Endothelial cell of umbilical vein (primary cell): ENCODE measurements at regions not wholly inside any gene's neighbourhood (a gene's known extent, or its start where the extent isn't known, plus 50 kb on each side); places are given as distances from the start of the nearest gene placed in this dataset.
"Not testable (repeated sequence)": the region's sequence is repeated elsewhere in the genome, so short reads cannot be mapped to it uniquely, and the experiment has no call there.

Experiments
- BruUV-seq: library from RNA; stranded (reverse); fragments of 400-500 nt; replicated peaks from 2 replicates; lab custom pipeline; 2021; lab: Mats Ljungman, UMichigan
- CTCF ChIA-PET: fragments of 300-600, 350-600 bp; sonication (Branson Sonifier 250); formaldehyde crosslinking; loops from one replicate; lab custom pipeline; 2021; ENCODE audit warnings: antibody characterized with exemption, inconsistent platforms; lab: Charles Lee
- POLR2A ChIA-PET: fragments of 300-600, 350-600 bp; sonication (Branson Sonifier 250); formaldehyde crosslinking; loops from one replicate; lab custom pipeline; 2021; ENCODE audit warnings: antibody characterized with exemption, inconsistent platforms; lab: Charles Lee
- DNase-seq: peaks from one replicate; pipeline ENCODE4 v3.0.0-alpha.2; 2011; ENCODE audit warnings: low read depth, low spot score
- FAIRE-seq: peaks from 2 replicates; lab custom pipeline; 2011; peaks lifted over from hg19 to GRCh38; lab: Jason Lieb, UNC
- H2AFZ ChIP-seq: 2 replicates; pipeline ENCODE4 v1.6.0; 2012; ENCODE audit warnings: low read depth, low read length, control low read depth, inconsistent platforms
- H3K27ac ChIP-seq: 2 replicates; pipeline ENCODE4 v1.5.1; 2011; ENCODE audit warnings: low read depth, mild to moderate bottlenecking, control low read depth, low read length, moderate library complexity; ENCODE audit not compliant: insufficient read depth
- H3K27me3 ChIP-seq, 2 experiments: 2 replicates each; pipeline versions ENCODE4 v1.6.0 to v1.6.1; 2011; ENCODE audit warnings: low read length in 2 of 2, mixed read lengths in 1 of 2; ENCODE audit not compliant: control insufficient read depth in 2 of 2, insufficient read depth in 2 of 2
- H3K36me3 ChIP-seq, 2 experiments: 2 replicates in 1 of 2; 3 replicates in 1 of 2; pipeline ENCODE4 v1.5.1; 2011; ENCODE audit warnings: low read length in 2 of 2, mild to moderate bottlenecking in 1 of 2, moderate library complexity in 1 of 2; ENCODE audit not compliant: control insufficient read depth in 2 of 2, insufficient read depth in 2 of 2; ENCODE audit errors: extremely low read depth in 1 of 2
- H3K4me1 ChIP-seq: 3 replicates; pipeline ENCODE4 v1.5.1; 2011; ENCODE audit warnings: mild to moderate bottlenecking, low read length; ENCODE audit not compliant: control insufficient read depth, insufficient read depth; ENCODE audit errors: extremely low read depth
- H3K4me2 ChIP-seq: 2 replicates; pipeline ENCODE4 v1.6.1; 2011; ENCODE audit warnings: low read length, control low read depth, mixed read lengths; ENCODE audit not compliant: insufficient read depth
- H3K4me3 ChIP-seq, 3 experiments: fragments of 200-600 bp in 1 of 3; sonication (generic), shearing (Covaris generic) in 1 of 3; replicated peaks in 1 of 3; 2 replicates each; pipeline ENCODE4 v1.5.1; 2011 to 2016; ENCODE audit warnings: control low read depth in 3 of 3, low read length in 3 of 3, mild to moderate bottlenecking in 2 of 3, inconsistent platforms in 1 of 3, low read depth in 1 of 3, moderate library complexity in 1 of 3; ENCODE audit not compliant: insufficient read depth in 1 of 3
- H3K79me2 ChIP-seq: 2 replicates; pipeline ENCODE4 v1.6.0; 2012; ENCODE audit warnings: low read length, inconsistent platforms; ENCODE audit not compliant: control insufficient read depth, insufficient read depth
- H3K9ac ChIP-seq: replicated peaks from 2 replicates; pipeline ENCODE3; 2011; ENCODE audit warnings: low read length, control low read depth; ENCODE audit not compliant: insufficient read depth; ENCODE audit errors: extremely low read depth
- H3K9me1 ChIP-seq: replicated peaks from 3 replicates; pipeline ENCODE4 v1.6.0; 2011; ENCODE audit warnings: mild to moderate bottlenecking, low read length; ENCODE audit not compliant: control insufficient read depth, insufficient read depth; ENCODE audit errors: extremely low read depth
- H3K9me3 ChIP-seq: replicated peaks from 2 replicates; pipeline ENCODE4 v1.5.1; 2012; ENCODE audit warnings: low read length, inconsistent platforms; ENCODE audit not compliant: control insufficient read depth, insufficient read depth
- H4K20me1 ChIP-seq: replicated peaks from 2 replicates; pipeline ENCODE3; 2011; ENCODE audit warnings: mild to moderate bottlenecking, low read length; ENCODE audit not compliant: control insufficient read depth, insufficient read depth; ENCODE audit errors: extremely low read depth
- EZH2 ChIP-seq: IDR thresholded peaks from 2 replicates; pipeline ENCODE4 v1.6.1; 2012; ENCODE audit warnings: borderline replicate concordance, low read depth, mild to moderate bottlenecking, moderate library complexity, low read length, inconsistent platforms; ENCODE audit not compliant: severe bottlenecking
- FOS ChIP-seq: IDR thresholded peaks from 2 replicates; pipeline ENCODE4 v1.6.1; 2011; ENCODE audit warnings: mild to moderate bottlenecking, low read length, moderate library complexity, borderline replicate concordance; ENCODE audit not compliant: insufficient read depth
- GATA2 ChIP-seq: IDR thresholded peaks from 2 replicates; pipeline ENCODE4 v1.7.0; 2011; ENCODE audit warnings: low read depth, mild to moderate bottlenecking, moderate library complexity, mixed read lengths, low read length; ENCODE audit not compliant: insufficient read length, insufficient read depth
- MYC ChIP-seq: IDR thresholded peaks from one replicate; pipeline ENCODE4 v1.6.1; 2011; ENCODE audit warnings: mild to moderate bottlenecking, low read depth, low read length
- dilution Hi-C: fragments of 300-500 bp; cut with MboI; formaldehyde crosslinking; loops from one replicate; pipeline ENCODE4 v1.15.0; 2019; ENCODE audit warnings: low sequenced_read_pairs; ENCODE audit not compliant: extremely low pct_ligation_motif_present
- intact Hi-C: fragments of 100-400 bp; cut with micrococcal nuclease; formaldehyde crosslinking; loops from one replicate; pipeline ENCODE4 v1.10.0; 2022
- TF ChIP-seq, protein P1 (sequence below): IDR thresholded peaks from 2 replicates; pipeline ENCODE4 v1.6.1; 2011; ENCODE audit not compliant: insufficient read depth, insufficient read length

DNA sequence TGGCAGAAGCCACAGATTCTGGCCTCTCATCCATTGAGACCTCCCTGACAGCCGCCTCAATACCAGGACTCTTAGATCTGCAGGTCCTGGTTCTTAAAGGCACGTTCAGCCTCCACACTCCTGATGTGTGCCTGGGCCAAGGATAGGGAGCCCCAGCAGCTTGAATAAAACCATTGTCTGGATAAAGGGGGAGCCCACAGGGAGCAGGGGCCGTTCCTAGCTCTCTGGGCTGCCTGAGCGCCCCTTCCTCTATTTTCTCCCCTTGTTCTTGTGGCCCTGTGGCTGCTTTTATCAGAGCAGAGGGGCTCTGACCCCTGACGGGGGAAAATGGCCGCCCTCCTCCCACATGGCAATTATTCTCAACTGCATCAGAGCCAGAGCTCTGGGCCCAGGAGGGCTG lies 200.8 kb downstream of the HUNK start:
- Histone ChIP-seq H3K9ac (no peak overlapping the region), H3K4me2 (no peak overlapping the region), H3K9me1 (no peaks in the 10 kb centered on the region), H3K36me3 (no peaks in the 10 kb centered on the region), H3K79me2 (no peaks in the 10 kb centered on the region), H3K27ac (no peak overlapping the region), H3K4me1 (no peaks in the 10 kb centered on the region), H4K20me1 (no peaks in the 10 kb centered on the region), H2AFZ (no peak overlapping the region), H3K27me3 (no peaks in the 10 kb centered on the region), H3K4me3 (no peak overlapping the region), H3K9me3 (no peaks in the 10 kb centered on the region)
- ChIA-PET CTCF (interaction anchor here (1.1 kb wide), 1 partner anchor 22 kb away, joined by 3 read pairs; no protein-coding TSS in a partner anchor), POLR2A (no interaction called here)
- BruUV-seq, result no TSS peak
- intact Hi-C loops, result no loop called here
- TF ChIP-seq FOS, result no peak
- dilution Hi-C loops, result no loop called here
- no peak for FAIRE-seq
- DNase-seq, result no peak

DNA sequence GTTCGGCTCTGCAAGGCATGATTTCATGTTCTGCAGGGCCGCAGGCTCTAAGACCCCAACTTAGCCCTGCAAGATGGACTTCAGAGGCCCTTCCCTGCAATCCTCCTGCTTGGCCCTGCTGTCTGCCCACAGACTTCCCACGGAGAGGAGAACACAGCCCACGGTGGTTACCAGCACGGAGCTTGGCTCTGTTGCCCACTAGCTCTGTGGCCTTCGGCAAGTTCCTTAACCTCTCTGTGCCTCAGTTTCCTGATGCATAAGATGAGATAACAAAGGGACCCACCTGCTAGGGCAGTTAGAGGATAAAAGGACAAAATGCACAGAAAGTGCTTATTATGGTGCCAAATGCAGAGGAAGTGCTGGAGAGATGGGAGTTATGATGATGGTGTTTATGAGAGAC lies 200.4 kb downstream of the HUNK start:
- intact Hi-C loops (no loop called here), dilution Hi-C loops (no loop called here)
- Histone ChIP-seq H3K27ac (no peak overlapping the region), H3K9me1 (no peaks in the 10 kb centered on the region), H3K27me3 (no peaks in the 10 kb centered on the region), H3K4me3 (no peak overlapping the region), H3K4me2 (no peak overlapping the region), H2AFZ (no peak overlapping the region), H4K20me1 (no peaks in the 10 kb centered on the region), H3K36me3 (no peaks in the 10 kb centered on the region), H3K4me1 (no peaks in the 10 kb centered on the region), H3K9ac (no peak overlapping the region), H3K79me2 (no peaks in the 10 kb centered on the region), H3K9me3 (no peaks in the 10 kb centered on the region)
- CTCF ChIA-PET, result interaction anchor here (1.1 kb wide), 1 partner anchor 23 kb away, joined by 3 read pairs; no protein-coding TSS in a partner anchor
- no TSS peak for BruUV-seq
- no peak for DNase-seq
- no peak for FAIRE-seq
- POLR2A ChIA-PET, result no interaction called here
- TF ChIP-seq GATA2, result no peak
- no peak for TF ChIP-seq MYC
- TF ChIP-seq EZH2, result no peak
- TF ChIP-seq, protein P1, sequence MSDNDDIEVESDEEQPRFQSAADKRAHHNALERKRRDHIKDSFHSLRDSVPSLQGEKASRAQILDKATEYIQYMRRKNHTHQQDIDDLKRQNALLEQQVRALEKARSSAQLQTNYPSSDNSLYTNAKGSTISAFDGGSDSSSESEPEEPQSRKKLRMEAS, result no peak

DNA sequence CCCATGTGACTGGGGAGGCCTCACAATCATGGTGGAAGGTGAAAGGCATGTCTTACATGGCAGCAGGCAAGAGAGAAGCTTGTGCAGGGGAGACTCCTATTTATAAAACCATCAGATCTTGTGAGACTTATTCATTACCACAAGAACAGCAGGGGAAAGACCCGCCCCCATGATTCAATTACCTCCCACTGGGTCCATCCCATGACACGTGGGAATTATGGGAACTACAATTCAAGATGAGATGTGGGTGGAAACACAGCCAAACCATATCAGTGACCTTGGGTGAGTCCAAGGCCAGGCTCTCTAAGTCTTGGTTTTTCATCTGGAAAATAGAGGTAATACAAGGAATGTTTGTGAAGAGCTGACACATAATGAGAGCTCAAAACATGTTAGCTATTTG lies 198.8 kb downstream of the HUNK start:
- FAIRE-seq, dilution Hi-C loops, H4K20me1 ChIP-seq, H3K9me3 ChIP-seq, H3K27me3 ChIP-seq, DNase-seq, H3K36me3 ChIP-seq, H3K79me2 ChIP-seq, H3K9me1 ChIP-seq, H3K27ac ChIP-seq, H2AFZ ChIP-seq, BruUV-seq, POLR2A ChIA-PET, H3K4me1 ChIP-seq, intact Hi-C loops, H3K4me2 ChIP-seq, H3K4me3 ChIP-seq, H3K9ac ChIP-seq: not testable (repeated sequence)
- CTCF ChIA-PET, result interaction anchor here (0.6 kb wide), 2 partner anchors 186 to 1796 kb away, joined by 3 to 4 read pairs; no protein-coding TSS in a partner anchor
